ENCODE measurements at regions not wholly inside any gene's neighbourhood (a gene's known extent, or its start where the extent isn't known, plus 50 kb on each side); places are given as distances from the start of the nearest gene placed in this dataset.
"Not testable (repeated sequence)": the region's sequence is repeated elsewhere in the genome, so short reads cannot be mapped to it uniquely, and the experiment has no call there.

DNA sequence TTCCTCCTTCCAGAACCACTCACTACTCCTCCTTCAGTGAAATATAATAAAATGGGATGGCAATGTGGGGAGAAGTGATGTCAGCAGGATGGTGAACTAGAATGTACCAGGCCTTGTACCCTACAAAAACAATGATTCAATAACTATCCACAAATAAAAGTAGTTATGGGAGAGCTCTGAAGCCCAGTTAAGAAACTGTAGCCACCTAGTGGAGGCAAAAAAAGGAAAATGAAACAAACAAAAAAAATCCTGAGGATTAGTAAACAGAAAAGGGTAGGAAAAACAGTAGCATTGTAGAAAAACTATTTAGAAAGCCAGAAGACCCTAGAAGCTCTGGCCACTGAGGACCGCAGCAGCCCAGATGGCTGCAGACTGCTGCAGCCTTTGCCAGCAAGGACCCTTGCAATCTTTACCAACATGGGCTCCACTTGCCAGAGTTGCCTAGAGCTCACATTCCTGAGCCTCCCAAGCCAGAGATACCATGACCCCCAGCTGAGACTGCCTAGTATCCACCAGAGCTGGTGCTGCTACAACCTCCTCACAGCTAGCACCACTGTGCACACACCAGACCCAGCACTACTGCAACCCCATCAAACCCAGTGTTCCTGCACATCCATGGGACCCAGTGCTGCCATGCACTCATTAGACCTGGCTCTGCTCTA is 259.7 kb upstream of the MSX2 start:
- TF ChIP-seq TAF1 (IDR thresholded peaks at IDR 0.05; ENCODE audit: low read depth, low read length) (no peak), PAX5 (IDR thresholded peaks at IDR 0.05; ENCODE audit: insufficient read depth, low read length, severe bottlenecking) (no peak), SPI1 (IDR thresholded peaks at IDR 0.05; ENCODE audit: low read depth, low read length) (no peak), POU2F2 (IDR thresholded peaks at IDR 0.05; ENCODE audit: low read depth, low read length) (no peak)
- DNase-seq (ENCODE audit: insufficient read length, low spot score) (no peak), FAIRE-seq (no peak)

GRCh38 chr5:174471528-174471927 is 252.9 kb upstream of the MSX2 start:
- FAIRE-seq; DNase-seq (ENCODE audit: insufficient read length, low spot score): not testable (repeated sequence)

- TF ChIP-seq PAX5 (IDR thresholded peaks at IDR 0.05; ENCODE audit: insufficient read depth, low read length, severe bottlenecking) (no peak), POU2F2 (IDR thresholded peaks at IDR 0.05; ENCODE audit: low read depth, low read length) (no peak), TAF1 (IDR thresholded peaks at IDR 0.05; ENCODE audit: low read depth, low read length) (no peak), POLR2A (IDR thresholded peaks at IDR 0.05; ENCODE audit: low read depth, low read length) (no peak), SPI1 (IDR thresholded peaks at IDR 0.05; ENCODE audit: low read depth, low read length) (no peak), POLR2AphosphoS5 (IDR thresholded peaks at IDR 0.05; ENCODE audit: low read depth, low read length) (no peak)
- FAIRE-seq (no peak), DNase-seq (ENCODE audit: insufficient read length, low spot score) (no peak)
These were observed 251.4 kb upstream of the MSX2 start for GRCh38 chr5:174472956-174473355.

- not testable (repeated sequence) for FAIRE-seq
These were observed 248.4 kb upstream of the MSX2 start for GRCh38 chr5:174476001-174476400.

DNA sequence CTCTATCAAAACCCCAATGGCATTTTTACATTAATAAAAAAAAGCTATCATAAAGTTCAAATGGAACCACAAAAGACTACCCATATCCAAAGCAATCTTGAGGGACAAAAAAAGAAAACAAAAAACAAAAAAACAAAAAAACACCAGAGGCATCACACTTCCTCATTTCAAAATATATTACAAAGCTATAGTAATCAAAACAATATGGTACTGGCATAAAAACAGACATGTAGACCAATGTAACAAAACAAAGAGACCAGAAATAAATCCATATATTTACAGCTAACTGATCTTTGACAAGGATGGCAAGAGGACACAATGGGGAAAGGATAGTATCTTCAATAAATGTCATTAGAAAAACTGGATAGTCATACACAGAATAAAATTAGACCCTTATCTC is 245.1 kb upstream of the MSX2 start:
- DNase-seq (ENCODE audit: insufficient read length, low spot score) (no peak), FAIRE-seq (no peak)
- TF ChIP-seq POLR2AphosphoS5 (IDR thresholded peaks at IDR 0.05; ENCODE audit: low read depth, low read length): no peak
- TF ChIP-seq POLR2A (IDR thresholded peaks at IDR 0.05; ENCODE audit: low read depth, low read length): no peak
- TF ChIP-seq TAF1 (IDR thresholded peaks at IDR 0.05; ENCODE audit: low read depth, low read length): no peak
- TF ChIP-seq PAX5 (IDR thresholded peaks at IDR 0.05; ENCODE audit: insufficient read depth, low read length, severe bottlenecking): no peak
- TF ChIP-seq SPI1 (IDR thresholded peaks at IDR 0.05; ENCODE audit: low read depth, low read length): no peak
- no peak for TF ChIP-seq POU2F2 (IDR thresholded peaks at IDR 0.05; ENCODE audit: low read depth, low read length)

More at GRCh38 chr5:174476001-174476400, 248.4 kb upstream of the MSX2 start:
- DNase-seq (ENCODE audit: insufficient read length, low spot score): not testable (repeated sequence)

- FAIRE-seq (no peak), DNase-seq (ENCODE audit: insufficient read length, low spot score) (no peak)
- no peak for TF ChIP-seq SPI1 (IDR thresholded peaks at IDR 0.05; ENCODE audit: low read depth, low read length)
- no peak for TF ChIP-seq POU2F2 (IDR thresholded peaks at IDR 0.05; ENCODE audit: low read depth, low read length)
- TF ChIP-seq PAX5 (IDR thresholded peaks at IDR 0.05; ENCODE audit: insufficient read depth, low read length, severe bottlenecking): no peak
These were observed 242.6 kb upstream of the MSX2 start for GRCh38 chr5:174481737-174482136.

- DNase-seq (ENCODE audit: insufficient read length, low spot score) (no peak), FAIRE-seq (no peak)
- TF ChIP-seq POLR2A (IDR thresholded peaks at IDR 0.05; ENCODE audit: low read depth, low read length) (no peak), SPI1 (IDR thresholded peaks at IDR 0.05; ENCODE audit: low read depth, low read length) (no peak), PAX5 (IDR thresholded peaks at IDR 0.05; ENCODE audit: insufficient read depth, low read length, severe bottlenecking) (no peak), POU2F2 (IDR thresholded peaks at IDR 0.05; ENCODE audit: low read depth, low read length) (no peak), TAF1 (IDR thresholded peaks at IDR 0.05; ENCODE audit: low read depth, low read length) (no peak), POLR2AphosphoS5 (IDR thresholded peaks at IDR 0.05; ENCODE audit: low read depth, low read length) (no peak)
These were observed 241.8 kb upstream of the MSX2 start for GRCh38 chr5:174482607-174483024.

DNA sequence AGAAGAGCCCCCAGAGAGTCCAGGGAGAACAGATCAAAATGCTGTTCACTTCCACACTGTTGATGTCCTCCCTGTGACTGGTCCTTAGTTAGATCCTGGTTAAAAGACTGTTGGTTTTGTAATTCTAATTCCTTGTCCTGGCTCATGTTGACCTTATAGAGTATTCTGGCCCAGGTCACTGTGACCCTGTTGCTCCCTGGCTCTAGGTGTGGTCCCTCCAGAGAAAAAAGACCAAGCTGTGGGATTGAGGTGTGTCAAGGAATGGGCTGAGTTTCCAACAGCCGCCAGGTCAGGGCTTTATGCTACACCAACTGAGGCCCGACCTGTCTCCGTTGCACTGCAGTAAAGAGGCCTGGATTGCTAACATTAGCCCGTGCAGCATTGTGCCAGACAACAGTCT is 241.0 kb upstream of the MSX2 start:
- TF ChIP-seq PAX5 (IDR thresholded peaks at IDR 0.05; ENCODE audit: insufficient read depth, low read length, severe bottlenecking) (no peak), SPI1 (IDR thresholded peaks at IDR 0.05; ENCODE audit: low read depth, low read length) (no peak), POLR2AphosphoS5 (IDR thresholded peaks at IDR 0.05; ENCODE audit: low read depth, low read length) (no peak), POLR2A (IDR thresholded peaks at IDR 0.05; ENCODE audit: low read depth, low read length) (no peak), POU2F2 (IDR thresholded peaks at IDR 0.05; ENCODE audit: low read depth, low read length) (no peak), TAF1 (IDR thresholded peaks at IDR 0.05; ENCODE audit: low read depth, low read length) (no peak)
- no peak for DNase-seq (ENCODE audit: insufficient read length, low spot score)
- no peak for FAIRE-seq

GRCh38 chr5:174489215-174489614 is 235.2 kb upstream of the MSX2 start:
- TF ChIP-seq TAF1 (IDR thresholded peaks at IDR 0.05; ENCODE audit: low read depth, low read length) (no peak), POLR2AphosphoS5 (IDR thresholded peaks at IDR 0.05; ENCODE audit: low read depth, low read length) (no peak), SPI1 (IDR thresholded peaks at IDR 0.05; ENCODE audit: low read depth, low read length) (no peak), POLR2A (IDR thresholded peaks at IDR 0.05; ENCODE audit: low read depth, low read length) (no peak), POU2F2 (IDR thresholded peaks at IDR 0.05; ENCODE audit: low read depth, low read length) (no peak)
- no peak for DNase-seq (ENCODE audit: insufficient read length, low spot score)
- no peak for FAIRE-seq

GRCh38 chr5:174489920-174490597 is 234.3 kb upstream of the MSX2 start:
- no peak for FAIRE-seq
- no peak for DNase-seq (ENCODE audit: insufficient read length, low spot score)
- TF ChIP-seq POLR2A (IDR thresholded peaks at IDR 0.05; ENCODE audit: low read depth, low read length) (no peak), TAF1 (IDR thresholded peaks at IDR 0.05; ENCODE audit: low read depth, low read length) (no peak), POLR2AphosphoS5 (IDR thresholded peaks at IDR 0.05; ENCODE audit: low read depth, low read length) (no peak)

Data from GM12891 (cell line).